Uterus (tissue), 2 donors: ENCODE measurements at regions not wholly inside any gene's neighbourhood (a gene's known extent, or its start where the extent isn't known, plus 50 kb on each side); places are given as distances from the start of the nearest gene placed in this dataset.
"Not testable (repeated sequence)": the region's sequence is repeated elsewhere in the genome, so short reads cannot be mapped to it uniquely, and the experiment has no call there.

ENCODE experiments used
- CTCF ChIP-seq, 4 experiments: fragments of 200-600 bp in 2 of 4; fragments of 450-650 bp in 2 of 4; sonication (generic) in 2 of 4; IDR thresholded peaks; one replicate each; pipeline ENCODE4 v1.5.1; 2016 to 2019; ENCODE audit warnings: antibody characterized with exemption in 4 of 4, mild to moderate bottlenecking in 2 of 4, moderate library complexity in 1 of 4
- POLR2A ChIP-seq, 2 donors: fragments of 450-650 bp; IDR thresholded peaks; one replicate each; pipeline ENCODE4 v1.6.1; 2016; ENCODE audit warnings: antibody characterized with exemption in 2 of 2, mild to moderate bottlenecking in 1 of 2, moderate library complexity in 1 of 2

DNA sequence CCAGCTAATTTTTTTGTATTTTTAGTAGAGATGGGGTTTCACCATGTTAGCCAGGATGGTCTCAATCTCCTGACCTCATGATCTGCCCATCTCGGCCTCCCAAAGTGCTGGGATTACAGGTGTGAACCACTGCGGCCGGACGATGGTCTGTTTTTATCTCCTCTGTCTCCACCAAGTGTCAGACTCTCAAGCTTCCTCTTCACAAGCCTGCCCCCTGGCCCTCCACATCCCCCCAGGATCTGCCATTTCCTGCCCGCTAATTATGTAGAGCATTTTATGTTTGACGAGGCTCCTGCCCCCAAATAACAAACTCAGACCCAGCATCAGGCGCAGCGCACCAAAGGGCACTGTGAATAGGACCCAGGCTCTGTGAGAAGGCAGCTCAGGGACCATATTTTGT, 101.8 kb upstream of the PCBD1 start:
- TF ChIP-seq CTCF, POLR2A (IDR thresholded peaks at IDR 0.05): not testable (repeated sequence)
